Ascending aorta (tissue), 2 donors: ENCODE measurements at regions not wholly inside any gene's neighbourhood (a gene's known extent, or its start where the extent isn't known, plus 50 kb on each side); places are given as distances from the start of the nearest gene placed in this dataset.

Experiments
- DNase-seq, 2 donors: peaks; one replicate each; pipeline ENCODE4 v3.0.0-alpha.2; 2019; ENCODE audit warnings: low spot score in 2 of 2
- H3K27ac ChIP-seq, 2 donors: fragments of 200-600 bp; sonication (generic); one replicate each; pipeline ENCODE4 v1.5.1; 2016 to 2017; ENCODE audit warnings: mild to moderate bottlenecking in 1 of 2
- H3K27me3 ChIP-seq: fragments of 200-600 bp; sonication (generic); one replicate; pipeline ENCODE4 v1.5.1; 2017
- H3K36me3 ChIP-seq, 2 donors: fragments of 200-600 bp; sonication (generic); one replicate each; pipeline ENCODE4 v1.5.1; 2016
- H3K4me1 ChIP-seq, 2 donors: fragments of 200-600 bp; sonication (generic); one replicate each; pipeline ENCODE4 v1.5.1; 2016 to 2017; ENCODE audit warnings: mild to moderate bottlenecking in 1 of 2
- H3K4me3 ChIP-seq, 2 donors: fragments of 200-600 bp; sonication (generic); one replicate each; pipeline ENCODE4 v1.5.1; 2016 to 2017; ENCODE audit warnings: mild to moderate bottlenecking in 1 of 2
- H3K9me3 ChIP-seq, 2 donors: fragments of 200-600 bp; sonication (generic); one replicate each; pipeline ENCODE4 v1.5.1; 2016
- CTCF ChIP-seq, 3 experiments: fragments of 200-600 bp in 2 of 3; fragments of 450-650 bp in 1 of 3; sonication (generic) in 2 of 3; IDR thresholded peaks; one replicate each; pipeline ENCODE4 v1.5.1; 2016 to 2019; ENCODE audit warnings: antibody characterized with exemption in 3 of 3, mild to moderate bottlenecking in 1 of 3, moderate library complexity in 1 of 3
- intact Hi-C: fragments of 100-400 bp; cut with DNase I; formaldehyde crosslinking; loops from one replicate; pipeline ENCODE4 v1.15.1; 2023

GRCh38 chr2:122020377-122020776, 264.9 kb downstream of the TSN start:
- H3K36me3 ChIP-seq: no peaks in the 10 kb centered on the region
- no peaks in the 10 kb centered on the region for H3K9me3 ChIP-seq
- H3K4me1 ChIP-seq: no peaks in the 10 kb centered on the region
- no peaks in the 10 kb centered on the region for H3K27me3 ChIP-seq
- no peak for TF ChIP-seq CTCF (IDR thresholded peaks at IDR 0.05)
- DNase-seq: no peak
- no peak overlapping the region for H3K27ac ChIP-seq
- no peak overlapping the region for H3K4me3 ChIP-seq
- intact Hi-C loops: no loop called here

GRCh38 chr2:122021941-122022340, 266.5 kb downstream of the TSN start:
- H3K4me1 ChIP-seq: no peaks in the 10 kb centered on the region
- H3K9me3 ChIP-seq: no peaks in the 10 kb centered on the region
- no peak for TF ChIP-seq CTCF (IDR thresholded peaks at IDR 0.05)
- intact Hi-C loops: no loop called here
- H3K4me3 ChIP-seq: no peak overlapping the region
- H3K27me3 ChIP-seq: no peaks in the 10 kb centered on the region
- no peak overlapping the region for H3K27ac ChIP-seq
- no peaks in the 10 kb centered on the region for H3K36me3 ChIP-seq
- no peak for DNase-seq

GRCh38 chr2:122022531-122022930, 267.1 kb downstream of the TSN start:
- no peak for DNase-seq
- intact Hi-C loops: no loop called here
- Histone ChIP-seq H3K36me3 (no peaks in the 10 kb centered on the region), H3K4me3 (no peak overlapping the region), H3K27ac (no peak overlapping the region), H3K27me3 (no peaks in the 10 kb centered on the region), H3K9me3 (no peaks in the 10 kb centered on the region), H3K4me1 (no peaks in the 10 kb centered on the region)
- no peak for TF ChIP-seq CTCF (IDR thresholded peaks at IDR 0.05)

GRCh38 chr2:122023059-122023864, 267.8 kb downstream of the TSN start:
- Histone ChIP-seq H3K27ac (no peak overlapping the region), H3K4me3 (no peak overlapping the region), H3K4me1 (no peaks in the 10 kb centered on the region), H3K9me3 (no peaks in the 10 kb centered on the region), H3K27me3 (no peaks in the 10 kb centered on the region), H3K36me3 (no peaks in the 10 kb centered on the region)
- intact Hi-C loops: no loop called here
- no peak for DNase-seq
- no peak for TF ChIP-seq CTCF (IDR thresholded peaks at IDR 0.05)

GRCh38 chr2:122027510-122028217, 272.2 kb downstream of the TSN start:
- no peaks in the 10 kb centered on the region for H3K4me1 ChIP-seq
- no peaks in the 10 kb centered on the region for H3K27me3 ChIP-seq
- intact Hi-C loops: no loop called here

More at GRCh38 chr2:122027510-122028217, 272.2 kb downstream of the TSN start:
- DNase-seq: no peak
- no peaks in the 10 kb centered on the region for H3K9me3 ChIP-seq
- no peak for TF ChIP-seq CTCF (IDR thresholded peaks at IDR 0.05)
- no peak overlapping the region for H3K27ac ChIP-seq
- H3K4me3 ChIP-seq: no peak overlapping the region
- no peaks in the 10 kb centered on the region for H3K36me3 ChIP-seq
